Loucy (cell line): ENCODE measurements at regions not wholly inside any gene's neighbourhood (a gene's known extent, or its start where the extent isn't known, plus 50 kb on each side); places are given as distances from the start of the nearest gene placed in this dataset.

Source experiments
- H2AFZ ChIP-seq: fragments of 200-600 bp; sonication (generic); 2 replicates; pipeline ENCODE4 v1.6.0; 2016; ENCODE audit warnings: antibody characterized with exemption, mild to moderate bottlenecking, low read length, moderate library complexity
- H3F3A ChIP-seq: fragments of 200-600 bp; 2 replicates; pipeline ENCODE4 v1.6.0; 2016; ENCODE audit warnings: antibody characterized with exemption, low read depth, mild to moderate bottlenecking
- H3K27me3 ChIP-seq: fragments of 200-600 bp; sonication (generic); 2 replicates; pipeline ENCODE4 v1.6.1; 2014; ENCODE audit warnings: low read length, mild to moderate bottlenecking; ENCODE audit not compliant: insufficient read depth, poor library complexity, severe bottlenecking
- H3K36me3 ChIP-seq: fragments of 200-600 bp; sonication (generic); 2 replicates; pipeline ENCODE4 v1.6.1; 2016; ENCODE audit warnings: low read length; ENCODE audit not compliant: insufficient read depth
- H3K4me1 ChIP-seq: fragments of 200-600 bp; sonication (generic); 2 replicates; pipeline ENCODE4 v1.5.1; 2014; ENCODE audit warnings: low read length, mild to moderate bottlenecking; ENCODE audit not compliant: insufficient read depth, poor library complexity, severe bottlenecking
- H3K4me2 ChIP-seq: fragments of 200-600 bp; sonication (generic); 2 replicates; pipeline ENCODE4 v1.6.0; 2014; ENCODE audit warnings: antibody characterized with exemption, low read length, low read depth, mild to moderate bottlenecking; ENCODE audit not compliant: poor library complexity, severe bottlenecking
- H3K4me3 ChIP-seq: fragments of 200-600 bp; sonication (generic); 2 replicates; pipeline ENCODE4 v1.5.1; 2014; ENCODE audit warnings: low read length, mild to moderate bottlenecking, mixed read lengths; ENCODE audit not compliant: poor library complexity, severe bottlenecking
- H3K79me2 ChIP-seq: fragments of 200-600 bp; sonication (generic); 2 replicates; pipeline ENCODE4 v1.6.1; 2014; ENCODE audit warnings: low read length; ENCODE audit not compliant: insufficient read depth
- H3K9ac ChIP-seq: fragments of 200-600 bp; sonication (generic); 2 replicates; pipeline ENCODE4 v1.6.0; 2014; ENCODE audit warnings: mild to moderate bottlenecking, low read depth, low read length, moderate library complexity; ENCODE audit not compliant: poor library complexity, severe bottlenecking
- H3K9me2 ChIP-seq: fragments of 200-600 bp; sonication (generic); replicated peaks from 2 replicates; pipeline ENCODE4 v1.6.1; 2016; ENCODE audit warnings: low read depth, low read length, mixed read lengths
- H3K9me3 ChIP-seq: fragments of 200-600 bp; sonication (generic); 2 replicates; pipeline ENCODE4 v1.6.1; 2014; ENCODE audit warnings: mild to moderate bottlenecking, antibody characterized with exemption, low read length, low read depth; ENCODE audit not compliant: insufficient read depth
- H4K20me1 ChIP-seq: fragments of 200-600 bp; sonication (generic); 2 replicates; pipeline ENCODE4 v1.6.0; 2014; ENCODE audit warnings: antibody characterized with exemption, low read length, mild to moderate bottlenecking; ENCODE audit not compliant: insufficient read depth, poor library complexity, severe bottlenecking
- EZH2phosphoT487 ChIP-seq: fragments of 200-600 bp; IDR thresholded peaks from 2 replicates; pipeline ENCODE4 v1.6.1; 2018; ENCODE audit warnings: antibody characterized with exemption, mild to moderate bottlenecking, moderate library complexity, borderline replicate concordance
- TF ChIP-seq, protein P1 (sequence below): fragments of 200-600 bp; sonication (generic); conservative IDR thresholded peaks from 2 replicates; pipeline ENCODE4 v1.5.1; 2014; ENCODE audit warnings: mild to moderate bottlenecking, antibody characterized with exemption, low read length

DNA sequence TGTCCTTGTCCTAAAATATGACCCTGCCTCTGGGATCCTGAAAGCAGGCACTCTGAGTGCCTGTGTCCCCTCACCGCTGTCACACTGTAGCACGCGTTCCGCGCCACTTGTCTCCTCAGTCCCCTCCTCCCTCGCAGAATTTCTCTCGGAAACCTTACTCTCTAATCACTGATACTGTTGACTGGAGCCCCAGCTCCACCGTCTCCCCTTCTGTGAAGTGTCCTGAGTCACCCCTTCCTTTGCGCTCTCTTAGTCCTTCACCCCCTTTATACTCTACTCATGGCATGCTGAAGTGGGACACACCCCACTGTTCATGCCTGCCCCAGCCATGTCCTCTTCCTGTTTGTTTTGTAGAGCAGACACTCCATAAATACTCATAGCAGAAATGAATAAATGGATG lies 104.7 kb downstream of the ZNF664 start:
- Histone ChIP-seq H4K20me1 (no peaks in the 10 kb centered on the region), H3K9me2 (no peaks in the 10 kb centered on the region), H3K36me3 (no peaks in the 10 kb centered on the region), H3F3A (no peaks in the 10 kb centered on the region), H3K27me3 (no peaks in the 10 kb centered on the region), H3K79me2 (no peaks in the 10 kb centered on the region), H3K9ac (no peak overlapping the region), H3K4me2 (no peak overlapping the region), H3K4me3 (no peak overlapping the region), H3K9me3 (no peaks in the 10 kb centered on the region), H2AFZ (no peak overlapping the region), H3K4me1 (peaks cover 4% of the 10 kb centered on the region)
- TF ChIP-seq, protein P1, sequence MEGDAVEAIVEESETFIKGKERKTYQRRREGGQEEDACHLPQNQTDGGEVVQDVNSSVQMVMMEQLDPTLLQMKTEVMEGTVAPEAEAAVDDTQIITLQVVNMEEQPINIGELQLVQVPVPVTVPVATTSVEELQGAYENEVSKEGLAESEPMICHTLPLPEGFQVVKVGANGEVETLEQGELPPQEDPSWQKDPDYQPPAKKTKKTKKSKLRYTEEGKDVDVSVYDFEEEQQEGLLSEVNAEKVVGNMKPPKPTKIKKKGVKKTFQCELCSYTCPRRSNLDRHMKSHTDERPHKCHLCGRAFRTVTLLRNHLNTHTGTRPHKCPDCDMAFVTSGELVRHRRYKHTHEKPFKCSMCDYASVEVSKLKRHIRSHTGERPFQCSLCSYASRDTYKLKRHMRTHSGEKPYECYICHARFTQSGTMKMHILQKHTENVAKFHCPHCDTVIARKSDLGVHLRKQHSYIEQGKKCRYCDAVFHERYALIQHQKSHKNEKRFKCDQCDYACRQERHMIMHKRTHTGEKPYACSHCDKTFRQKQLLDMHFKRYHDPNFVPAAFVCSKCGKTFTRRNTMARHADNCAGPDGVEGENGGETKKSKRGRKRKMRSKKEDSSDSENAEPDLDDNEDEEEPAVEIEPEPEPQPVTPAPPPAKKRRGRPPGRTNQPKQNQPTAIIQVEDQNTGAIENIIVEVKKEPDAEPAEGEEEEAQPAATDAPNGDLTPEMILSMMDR, result no peak
- TF ChIP-seq EZH2phosphoT487, result no peak

- Histone ChIP-seq H3K4me1 (peaks cover under 1% of the 10 kb centered on the region), H3K36me3 (no peaks in the 10 kb centered on the region), H3K9me2 (no peaks in the 10 kb centered on the region), H3K27me3 (no peaks in the 10 kb centered on the region), H2AFZ (no peak overlapping the region), H3F3A (no peaks in the 10 kb centered on the region), H3K4me3 (no peak overlapping the region), H4K20me1 (no peaks in the 10 kb centered on the region), H3K9me3 (no peaks in the 10 kb centered on the region), H3K79me2 (no peaks in the 10 kb centered on the region), H3K4me2 (no peak overlapping the region), H3K9ac (no peak overlapping the region)
- TF ChIP-seq, protein P1, result no peak
- TF ChIP-seq EZH2phosphoT487, result no peak
These were observed 105.8 kb downstream of the ZNF664 start for GRCh38 chr12:124078800-124079199.

GRCh38 chr12:124080649-124081048 lies 107.6 kb downstream of the ZNF664 start:
- no peak overlapping the region for H3K9ac ChIP-seq
- H3K4me1 ChIP-seq, result no peaks in the 10 kb centered on the region
- H3K9me3 ChIP-seq, result no peaks in the 10 kb centered on the region
- no peak overlapping the region for H3K4me3 ChIP-seq
- no peaks in the 10 kb centered on the region for H4K20me1 ChIP-seq
- H3K9me2 ChIP-seq, result no peaks in the 10 kb centered on the region
- no peak overlapping the region for H3K4me2 ChIP-seq
- no peaks in the 10 kb centered on the region for H3K79me2 ChIP-seq
- H3K36me3 ChIP-seq, result no peaks in the 10 kb centered on the region
- no peak for TF ChIP-seq EZH2phosphoT487
- TF ChIP-seq, protein P1, result no peak
- no peaks in the 10 kb centered on the region for H3F3A ChIP-seq
- no peaks in the 10 kb centered on the region for H3K27me3 ChIP-seq
- no peak overlapping the region for H2AFZ ChIP-seq
